PC-3 (cell line): ENCODE measurements at regions not wholly inside any gene's neighbourhood (a gene's known extent, or its start where the extent isn't known, plus 50 kb on each side); places are given as distances from the start of the nearest gene placed in this dataset.

ENCODE experiments used
- CTCF ChIP-seq: fragments of 300-600 bp; sonication (generic); conservative IDR thresholded peaks from 2 replicates; pipeline ENCODE4 v1.5.1; 2017; ENCODE audit warnings: antibody characterized with exemption, low read depth, mild to moderate bottlenecking, low read length
- EZH2 ChIP-seq: fragments of 300-600 bp; sonication (generic); IDR thresholded peaks from one replicate; pipeline ENCODE4 v1.6.1; 2017; ENCODE audit warnings: antibody characterized with exemption, mild to moderate bottlenecking, low read length; ENCODE audit not compliant: unreplicated experiment

DNA sequence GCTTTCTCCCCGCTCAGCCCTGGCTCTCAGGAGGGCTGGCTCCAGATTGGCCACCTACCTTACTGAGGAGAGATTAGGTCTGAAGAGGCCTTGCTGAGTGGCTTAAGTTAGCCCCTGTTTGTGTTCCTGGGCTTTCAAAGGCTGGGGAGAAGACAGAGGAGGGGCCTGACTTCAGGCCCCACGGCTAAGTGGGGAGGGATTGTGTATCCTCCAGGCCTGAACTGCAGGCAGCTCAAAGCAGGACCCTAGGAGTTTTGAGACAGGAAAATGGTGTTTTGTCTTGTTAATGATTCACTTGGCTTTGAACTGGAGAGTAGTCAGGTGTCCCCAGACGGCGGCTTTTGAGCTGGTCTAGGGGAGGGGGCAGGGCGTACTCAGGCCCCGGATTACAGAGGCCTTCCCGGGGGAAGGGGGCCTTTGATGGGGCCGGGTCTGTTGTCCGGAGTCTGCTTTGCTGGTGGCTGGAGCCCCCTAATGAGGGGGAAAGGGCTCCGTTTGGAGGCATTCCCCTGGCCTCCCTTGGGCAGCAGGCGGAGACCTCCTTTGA lies 162.0 kb upstream of the SMIM23 start:
- TF ChIP-seq EZH2 (no peak), CTCF (no peak)
